ENCODE measurements at regions not wholly inside any gene's neighbourhood (a gene's known extent, or its start where the extent isn't known, plus 50 kb on each side); places are given as distances from the start of the nearest gene placed in this dataset.

GRCh38 chr18:57891707-57892391 is 88.7 kb upstream of the ATP8B1 start:
- Mint-ChIP-seq H3K4me1 (ENCODE audit: unreplicated experiment) (peaks cover 7% of the 10 kb centered on the region), H3K27me3 (ENCODE audit: unreplicated experiment) (no peaks in the 10 kb centered on the region), H3K9me3 (ENCODE audit: unreplicated experiment) (no peaks in the 10 kb centered on the region), H3K4me3 (ENCODE audit: unreplicated experiment) (no peak overlapping the region), H3K27ac (ENCODE audit: unreplicated experiment) (no peak overlapping the region), H3K36me3 (ENCODE audit: low read depth, unreplicated experiment) (no peaks in the 10 kb centered on the region)
- no peak for DNase-seq (ENCODE audit: low spot score)
- TF ChIP-seq CTCF (IDR thresholded peaks at IDR 0.05; ENCODE audit: unreplicated experiment): no peak

- DNase-seq (ENCODE audit: low spot score): no peak
- Mint-ChIP-seq H3K27ac (ENCODE audit: unreplicated experiment) (no peak overlapping the region), H3K27me3 (ENCODE audit: unreplicated experiment) (no peaks in the 10 kb centered on the region), H3K36me3 (ENCODE audit: low read depth, unreplicated experiment) (no peaks in the 10 kb centered on the region), H3K4me3 (ENCODE audit: unreplicated experiment) (no peak overlapping the region), H3K4me1 (ENCODE audit: unreplicated experiment) (peaks cover 7% of the 10 kb centered on the region), H3K9me3 (ENCODE audit: unreplicated experiment) (no peaks in the 10 kb centered on the region)
- TF ChIP-seq CTCF (IDR thresholded peaks at IDR 0.05; ENCODE audit: unreplicated experiment): no peak
Measured at GRCh38 chr18:57890266-57890665, 87.2 kb upstream of the ATP8B1 start.

DNA sequence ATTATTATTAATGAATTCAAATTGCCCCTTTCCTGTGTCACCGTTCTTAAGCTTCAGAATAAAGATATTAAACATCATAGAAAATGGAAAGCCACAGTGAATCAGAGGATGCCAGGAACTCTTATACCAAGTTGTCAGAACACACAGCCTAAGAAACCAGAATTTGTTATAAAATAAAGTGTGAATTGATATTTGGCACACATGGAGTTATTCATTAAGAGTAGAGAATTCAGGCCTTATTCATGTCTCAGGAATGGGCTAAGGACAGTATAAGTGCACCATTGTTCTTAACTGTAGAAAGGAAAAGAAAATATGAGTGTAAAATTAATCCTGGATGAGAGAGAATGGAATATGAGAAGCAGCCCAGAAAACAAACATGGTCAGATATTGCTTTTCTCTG is 86.7 kb upstream of the ATP8B1 start:
- H3K4me1 Mint-ChIP-seq (ENCODE audit: unreplicated experiment): peaks cover 3% of the 10 kb centered on the region
- H3K36me3 Mint-ChIP-seq (ENCODE audit: low read depth, unreplicated experiment): no peaks in the 10 kb centered on the region
- DNase-seq (ENCODE audit: low spot score): no peak
- no peaks in the 10 kb centered on the region for H3K9me3 Mint-ChIP-seq (ENCODE audit: unreplicated experiment)
- H3K27ac Mint-ChIP-seq (ENCODE audit: unreplicated experiment): no peak overlapping the region
- no peak overlapping the region for H3K4me3 Mint-ChIP-seq (ENCODE audit: unreplicated experiment)
- no peak for TF ChIP-seq CTCF (IDR thresholded peaks at IDR 0.05; ENCODE audit: unreplicated experiment)
- H3K27me3 Mint-ChIP-seq (ENCODE audit: unreplicated experiment): no peaks in the 10 kb centered on the region

- Mint-ChIP-seq H3K9me3 (ENCODE audit: unreplicated experiment) (no peaks in the 10 kb centered on the region), H3K27ac (ENCODE audit: unreplicated experiment) (no peak overlapping the region)
- DNase-seq (ENCODE audit: low spot score): no peak
Measured at GRCh38 chr18:57887543-57888383, 84.6 kb upstream of the ATP8B1 start.

More at GRCh38 chr18:57887543-57888383, 84.6 kb upstream of the ATP8B1 start:
- no peaks in the 10 kb centered on the region for H3K4me1 Mint-ChIP-seq (ENCODE audit: unreplicated experiment)
- H3K36me3 Mint-ChIP-seq (ENCODE audit: low read depth, unreplicated experiment): no peaks in the 10 kb centered on the region
- H3K27me3 Mint-ChIP-seq (ENCODE audit: unreplicated experiment): no peaks in the 10 kb centered on the region
- no peak for TF ChIP-seq CTCF (IDR thresholded peaks at IDR 0.05; ENCODE audit: unreplicated experiment)
- no peak overlapping the region for H3K4me3 Mint-ChIP-seq (ENCODE audit: unreplicated experiment)

Data from endothelial cell (in vitro differentiated cells).